Ascending aorta (tissue), 2 donors: ENCODE measurements at regions not wholly inside any gene's neighbourhood (a gene's known extent, or its start where the extent isn't known, plus 50 kb on each side); places are given as distances from the start of the nearest gene placed in this dataset.
"Not testable (repeated sequence)": the region's sequence is repeated elsewhere in the genome, so short reads cannot be mapped to it uniquely, and the experiment has no call there.

ENCODE experiments used
- DNase-seq, 2 donors: peaks; one replicate each; pipeline ENCODE4 v3.0.0-alpha.2; 2019; ENCODE audit warnings: low spot score in 2 of 2
- H3K27ac ChIP-seq, 2 donors: fragments of 200-600 bp; sonication (generic); one replicate each; pipeline ENCODE4 v1.5.1; 2016 to 2017; ENCODE audit warnings: mild to moderate bottlenecking in 1 of 2
- H3K27me3 ChIP-seq: fragments of 200-600 bp; sonication (generic); one replicate; pipeline ENCODE4 v1.5.1; 2017
- H3K36me3 ChIP-seq, 2 donors: fragments of 200-600 bp; sonication (generic); one replicate each; pipeline ENCODE4 v1.5.1; 2016
- H3K4me1 ChIP-seq, 2 donors: fragments of 200-600 bp; sonication (generic); one replicate each; pipeline ENCODE4 v1.5.1; 2016 to 2017; ENCODE audit warnings: mild to moderate bottlenecking in 1 of 2
- H3K4me3 ChIP-seq, 2 donors: fragments of 200-600 bp; sonication (generic); one replicate each; pipeline ENCODE4 v1.5.1; 2016 to 2017; ENCODE audit warnings: mild to moderate bottlenecking in 1 of 2
- H3K9me3 ChIP-seq, 2 donors: fragments of 200-600 bp; sonication (generic); one replicate each; pipeline ENCODE4 v1.5.1; 2016
- intact Hi-C: fragments of 100-400 bp; cut with DNase I; formaldehyde crosslinking; loops from one replicate; pipeline ENCODE4 v1.15.1; 2023
- TF ChIP-seq, protein P1 (sequence below), 3 experiments: fragments of 200-600 bp in 2 of 3; fragments of 450-650 bp in 1 of 3; sonication (generic) in 2 of 3; IDR thresholded peaks; one replicate each; pipeline ENCODE4 v1.5.1; 2016 to 2019; ENCODE audit warnings: antibody characterized with exemption in 3 of 3, mild to moderate bottlenecking in 1 of 3, moderate library complexity in 1 of 3

- Histone ChIP-seq H3K27ac (peak overlapping the region; percentile 80 to 85), H3K36me3 (no peaks in the 10 kb centered on the region)
Observed at GRCh38 chr7:104956753-104957450, 57.1 kb upstream of the KMT2E start.

GRCh38 chr7:104958371-104958865 lies 55.6 kb upstream of the KMT2E start:
- TF ChIP-seq, protein P1, sequence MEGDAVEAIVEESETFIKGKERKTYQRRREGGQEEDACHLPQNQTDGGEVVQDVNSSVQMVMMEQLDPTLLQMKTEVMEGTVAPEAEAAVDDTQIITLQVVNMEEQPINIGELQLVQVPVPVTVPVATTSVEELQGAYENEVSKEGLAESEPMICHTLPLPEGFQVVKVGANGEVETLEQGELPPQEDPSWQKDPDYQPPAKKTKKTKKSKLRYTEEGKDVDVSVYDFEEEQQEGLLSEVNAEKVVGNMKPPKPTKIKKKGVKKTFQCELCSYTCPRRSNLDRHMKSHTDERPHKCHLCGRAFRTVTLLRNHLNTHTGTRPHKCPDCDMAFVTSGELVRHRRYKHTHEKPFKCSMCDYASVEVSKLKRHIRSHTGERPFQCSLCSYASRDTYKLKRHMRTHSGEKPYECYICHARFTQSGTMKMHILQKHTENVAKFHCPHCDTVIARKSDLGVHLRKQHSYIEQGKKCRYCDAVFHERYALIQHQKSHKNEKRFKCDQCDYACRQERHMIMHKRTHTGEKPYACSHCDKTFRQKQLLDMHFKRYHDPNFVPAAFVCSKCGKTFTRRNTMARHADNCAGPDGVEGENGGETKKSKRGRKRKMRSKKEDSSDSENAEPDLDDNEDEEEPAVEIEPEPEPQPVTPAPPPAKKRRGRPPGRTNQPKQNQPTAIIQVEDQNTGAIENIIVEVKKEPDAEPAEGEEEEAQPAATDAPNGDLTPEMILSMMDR (IDR thresholded peaks at IDR 0.05), result no peak
- H3K4me1 ChIP-seq, result peaks cover 3 to 49% of the 10 kb centered on the region in 2 donors
- intact Hi-C loops, result no loop called here
- no peak overlapping the region for H3K4me3 ChIP-seq
- no peak for DNase-seq
- H3K27ac ChIP-seq, result peak overlapping the region; percentile 80 to 85
- no peaks in the 10 kb centered on the region for H3K9me3 ChIP-seq
- no peaks in the 10 kb centered on the region for H3K36me3 ChIP-seq
- no peaks in the 10 kb centered on the region for H3K27me3 ChIP-seq

More at GRCh38 chr7:104956753-104957450, 57.1 kb upstream of the KMT2E start:
- TF ChIP-seq, protein P1 (IDR thresholded peaks at IDR 0.05), result no peak
- H3K9me3 ChIP-seq, result no peaks in the 10 kb centered on the region
- intact Hi-C loops, result no loop called here
- no peaks in the 10 kb centered on the region for H3K27me3 ChIP-seq
- peaks cover 3 to 36% of the 10 kb centered on the region in 2 donors for H3K4me1 ChIP-seq
- H3K4me3 ChIP-seq, result no peak overlapping the region
- no peak for DNase-seq

GRCh38 chr7:104959483-104959882 lies 54.5 kb upstream of the KMT2E start:
- H3K36me3 ChIP-seq, H3K4me3 ChIP-seq, H3K9me3 ChIP-seq, H3K27ac ChIP-seq, H3K27me3 ChIP-seq, DNase-seq, intact Hi-C loops: not testable (repeated sequence)
- H3K4me1 ChIP-seq, result peaks cover 3 to 60% of the 10 kb centered on the region in 2 donors

GRCh38 chr7:104960741-104961448 lies 53.1 kb upstream of the KMT2E start:
- no peak overlapping the region for H3K4me3 ChIP-seq
- H3K27me3 ChIP-seq, result no peaks in the 10 kb centered on the region
- H3K4me1 ChIP-seq, result peaks cover 3 to 67% of the 10 kb centered on the region in 2 donors
- DNase-seq, result no peak
- H3K27ac ChIP-seq, result peak overlapping the region; percentile 66 to 74
- no peaks in the 10 kb centered on the region for H3K36me3 ChIP-seq
- intact Hi-C loops, result no loop called here
- TF ChIP-seq, protein P1 (IDR thresholded peaks at IDR 0.05), result no peak
- no peaks in the 10 kb centered on the region for H3K9me3 ChIP-seq

DNA sequence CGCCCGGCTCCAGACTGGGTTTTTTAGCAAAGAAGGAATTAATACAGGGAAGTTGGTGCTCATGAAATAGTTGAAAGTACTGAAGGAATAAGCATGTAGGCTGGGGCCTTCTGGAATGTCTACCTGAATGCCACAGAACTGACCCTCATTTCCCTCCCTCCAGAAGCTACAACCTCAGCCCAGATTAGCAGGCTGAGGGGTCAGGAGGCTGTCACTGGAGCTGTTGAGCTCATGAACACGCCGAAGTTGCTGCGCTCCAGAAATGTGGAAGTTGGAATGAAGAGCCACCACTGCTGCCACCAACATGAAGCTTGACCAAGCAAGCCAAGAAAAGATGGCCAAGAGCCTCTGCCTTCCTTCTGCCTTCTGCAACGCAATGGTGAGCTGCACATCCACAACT lies 52.2 kb upstream of the KMT2E start:
- Histone ChIP-seq H3K36me3 (no peaks in the 10 kb centered on the region), H3K4me1 (peaks cover 3 to 63% of the 10 kb centered on the region in 2 donors), H3K27me3 (no peaks in the 10 kb centered on the region), H3K27ac (peak overlapping the region; percentile 66 to 74), H3K9me3 (no peaks in the 10 kb centered on the region), H3K4me3 (no peak overlapping the region)
- no peak for DNase-seq
- intact Hi-C loops, result no loop called here
- TF ChIP-seq, protein P1 (IDR thresholded peaks at IDR 0.05), result no peak

- DNase-seq, result no peak
- Histone ChIP-seq H3K4me1 (peaks cover 9 to 68% of the 10 kb centered on the region in 2 donors), H3K36me3 (no peaks in the 10 kb centered on the region), H3K4me3 (no peak overlapping the region), H3K9me3 (no peaks in the 10 kb centered on the region), H3K27ac (peak overlapping the region; percentile 66 to 74), H3K27me3 (no peaks in the 10 kb centered on the region)
- intact Hi-C loops, result no loop called here
- TF ChIP-seq, protein P1 (IDR thresholded peaks at IDR 0.05), result no peak
Observed at GRCh38 chr7:104962781-104963180, 51.2 kb upstream of the KMT2E start.
